DND-41 (cell line): ENCODE measurements at regions not wholly inside any gene's neighbourhood (a gene's known extent, or its start where the extent isn't known, plus 50 kb on each side); places are given as distances from the start of the nearest gene placed in this dataset.

Experiments
- ATAC-seq: fragments of 200-7000 bp; cut with Tn5 transposase; 3 replicates; pipeline ENCODE4 v1.9.1; 2021; ENCODE audit warnings: low read depth; ENCODE audit not compliant: insufficient read depth
- DNase-seq: peaks from one replicate; pipeline ENCODE4 v3.0.0-alpha.2; 2020
- H2AFZ ChIP-seq: 2 replicates; pipeline ENCODE4 v1.6.0; 2012; ENCODE audit warnings: low read depth, low read length
- H3K27ac ChIP-seq: 2 replicates; pipeline ENCODE4 v1.5.1; 2012; ENCODE audit warnings: low read length, inconsistent platforms
- H3K27me3 ChIP-seq: fragments of 200-600 bp; sonication (generic); 2 replicates; pipeline ENCODE4 v1.6.0; 2012; ENCODE audit warnings: low read length, mild to moderate bottlenecking, inconsistent platforms; ENCODE audit not compliant: insufficient read depth, poor library complexity
- H3K36me3 ChIP-seq: 2 replicates; pipeline ENCODE4 v1.5.1; 2012; ENCODE audit warnings: low read length, inconsistent platforms; ENCODE audit not compliant: insufficient read depth
- H3K4me1 ChIP-seq: 2 replicates; pipeline ENCODE4 v1.5.1; 2012; ENCODE audit warnings: mild to moderate bottlenecking, low read length; ENCODE audit not compliant: insufficient read depth
- H3K4me2 ChIP-seq: 2 replicates; pipeline ENCODE4 v1.6.0; 2012; ENCODE audit warnings: mild to moderate bottlenecking, moderate library complexity, low read length, inconsistent platforms; ENCODE audit not compliant: insufficient read depth
- H3K4me3 ChIP-seq, 2 experiments: fragments of 200-600 bp in 1 of 2; shearing (Covaris generic) in 1 of 2; 2 replicates each; pipeline ENCODE4 v1.5.1; 2012 to 2016; ENCODE audit warnings: inconsistent platforms in 2 of 2, low read length in 2 of 2, mild to moderate bottlenecking in 2 of 2, low read depth in 1 of 2, moderate library complexity in 1 of 2
- H3K79me2 ChIP-seq: 2 replicates; pipeline ENCODE4 v1.6.0; 2012; ENCODE audit warnings: low read length, inconsistent platforms; ENCODE audit not compliant: insufficient read depth
- H3K9ac ChIP-seq: 2 replicates; pipeline ENCODE4 v1.6.0; 2012; ENCODE audit warnings: low read depth, mild to moderate bottlenecking, inconsistent platforms, low read length, moderate library complexity
- H3K9me3 ChIP-seq: 2 replicates; pipeline ENCODE4 v1.5.1; 2012; ENCODE audit warnings: low read length, moderate library complexity, mild to moderate bottlenecking, inconsistent platforms; ENCODE audit not compliant: insufficient read depth, severe bottlenecking
- H4K20me1 ChIP-seq: 2 replicates; pipeline ENCODE4 v1.6.0; 2012; ENCODE audit warnings: low read length; ENCODE audit not compliant: insufficient read depth
- CTCF ChIP-seq: IDR thresholded peaks from 2 replicates; pipeline ENCODE4 v1.5.1; 2012; ENCODE audit warnings: borderline replicate concordance, low read length, moderate library complexity, mild to moderate bottlenecking; ENCODE audit not compliant: poor library complexity, severe bottlenecking; ENCODE audit errors: extremely low read depth
- EZH2 ChIP-seq: IDR thresholded peaks from 3 replicates; pipeline ENCODE4 v1.6.1; 2012; ENCODE audit warnings: borderline replicate concordance, low read depth, mild to moderate bottlenecking, moderate library complexity, low read length, inconsistent platforms; ENCODE audit not compliant: severe bottlenecking

GRCh38 chr9:119722384-119722783, 353.1 kb upstream of the BRINP1 start:
- Histone ChIP-seq H3K4me2 (no peak overlapping the region), H3K4me1 (no peaks in the 10 kb centered on the region), H3K9ac (no peak overlapping the region), H3K27me3 (no peaks in the 10 kb centered on the region), H3K4me3 (no peak overlapping the region), H3K27ac (no peak overlapping the region), H4K20me1 (no peaks in the 10 kb centered on the region), H3K79me2 (no peaks in the 10 kb centered on the region), H3K9me3 (no peaks in the 10 kb centered on the region), H2AFZ (no peak overlapping the region), H3K36me3 (no peaks in the 10 kb centered on the region)
- TF ChIP-seq EZH2 (no peak), CTCF (no peak)
- DNase-seq (no peak), ATAC-seq (no peak)

- no peak for DNase-seq
- no peaks in the 10 kb centered on the region for H3K9me3 ChIP-seq
- no peaks in the 10 kb centered on the region for H3K36me3 ChIP-seq
- TF ChIP-seq EZH2 (no peak), CTCF (no peak)
- H3K4me3 ChIP-seq = no peak overlapping the region
- no peaks in the 10 kb centered on the region for H3K79me2 ChIP-seq
- no peak overlapping the region for H2AFZ ChIP-seq
- no peaks in the 10 kb centered on the region for H3K27me3 ChIP-seq
- no peak overlapping the region for H3K4me2 ChIP-seq
- no peak overlapping the region for H3K27ac ChIP-seq
- no peak overlapping the region for H3K9ac ChIP-seq
- no peaks in the 10 kb centered on the region for H3K4me1 ChIP-seq
- no peak for ATAC-seq
- H4K20me1 ChIP-seq = no peaks in the 10 kb centered on the region
Measured at GRCh38 chr9:119712325-119712724, 343.1 kb upstream of the BRINP1 start.

- H3K27me3 ChIP-seq = no peaks in the 10 kb centered on the region
- H3K9ac ChIP-seq = no peak overlapping the region
- DNase-seq (no peak), ATAC-seq (no peak)
- H3K4me2 ChIP-seq = no peak overlapping the region
- no peaks in the 10 kb centered on the region for H4K20me1 ChIP-seq
- H3K27ac ChIP-seq = no peak overlapping the region
- no peak overlapping the region for H3K4me3 ChIP-seq
- no peaks in the 10 kb centered on the region for H3K79me2 ChIP-seq
- no peaks in the 10 kb centered on the region for H3K36me3 ChIP-seq
- no peak for TF ChIP-seq EZH2
- no peak for TF ChIP-seq CTCF
- H3K4me1 ChIP-seq = no peaks in the 10 kb centered on the region
- no peaks in the 10 kb centered on the region for H3K9me3 ChIP-seq
- no peak overlapping the region for H2AFZ ChIP-seq
Measured at GRCh38 chr9:119709431-119709830, 340.2 kb upstream of the BRINP1 start.
